Testis (tissue), 2 donors: ENCODE measurements at regions not wholly inside any gene's neighbourhood (a gene's known extent, or its start where the extent isn't known, plus 50 kb on each side); places are given as distances from the start of the nearest gene placed in this dataset.

Experiments used
- POLR2A ChIP-seq: fragments of 450-650 bp; IDR thresholded peaks from one replicate; pipeline ENCODE4 v1.6.1; 2017; ENCODE audit warnings: antibody characterized with exemption, mild to moderate bottlenecking, moderate library complexity
- TF ChIP-seq, protein P1 (sequence below), 3 experiments: fragments of 450-650 bp in 2 of 3; fragments of 200-600 bp in 1 of 3; sonication (generic) in 1 of 3; IDR thresholded peaks; one replicate each; pipeline ENCODE4 v1.5.1; 2016 to 2019; ENCODE audit warnings: antibody characterized with exemption in 3 of 3, mild to moderate bottlenecking in 2 of 3, moderate library complexity in 1 of 3

DNA sequence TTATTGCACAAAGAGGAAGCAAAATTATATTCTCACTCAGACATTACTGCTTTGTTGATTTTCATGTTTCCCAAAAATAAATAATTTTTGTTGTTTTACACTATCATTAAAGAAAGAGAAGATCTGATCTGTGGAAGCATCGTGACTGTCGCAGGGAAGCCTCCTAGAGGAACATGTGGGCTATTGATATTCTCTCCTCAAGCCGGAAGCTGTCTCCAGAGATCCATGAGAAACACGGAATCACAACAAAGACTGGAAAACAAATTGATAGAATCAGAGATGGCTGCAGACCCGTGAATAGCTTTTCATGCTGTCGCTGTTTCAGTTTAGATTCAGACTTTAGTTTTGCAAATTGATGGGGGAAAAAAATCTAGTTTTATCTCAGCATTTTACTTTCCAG is 235.2 kb upstream of the TMPO start:
- TF ChIP-seq, protein P1, sequence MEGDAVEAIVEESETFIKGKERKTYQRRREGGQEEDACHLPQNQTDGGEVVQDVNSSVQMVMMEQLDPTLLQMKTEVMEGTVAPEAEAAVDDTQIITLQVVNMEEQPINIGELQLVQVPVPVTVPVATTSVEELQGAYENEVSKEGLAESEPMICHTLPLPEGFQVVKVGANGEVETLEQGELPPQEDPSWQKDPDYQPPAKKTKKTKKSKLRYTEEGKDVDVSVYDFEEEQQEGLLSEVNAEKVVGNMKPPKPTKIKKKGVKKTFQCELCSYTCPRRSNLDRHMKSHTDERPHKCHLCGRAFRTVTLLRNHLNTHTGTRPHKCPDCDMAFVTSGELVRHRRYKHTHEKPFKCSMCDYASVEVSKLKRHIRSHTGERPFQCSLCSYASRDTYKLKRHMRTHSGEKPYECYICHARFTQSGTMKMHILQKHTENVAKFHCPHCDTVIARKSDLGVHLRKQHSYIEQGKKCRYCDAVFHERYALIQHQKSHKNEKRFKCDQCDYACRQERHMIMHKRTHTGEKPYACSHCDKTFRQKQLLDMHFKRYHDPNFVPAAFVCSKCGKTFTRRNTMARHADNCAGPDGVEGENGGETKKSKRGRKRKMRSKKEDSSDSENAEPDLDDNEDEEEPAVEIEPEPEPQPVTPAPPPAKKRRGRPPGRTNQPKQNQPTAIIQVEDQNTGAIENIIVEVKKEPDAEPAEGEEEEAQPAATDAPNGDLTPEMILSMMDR (IDR thresholded peaks at IDR 0.05) = no peak
- no peak for TF ChIP-seq POLR2A
